A549 (cell line): ENCODE measurements at regions not wholly inside any gene's neighbourhood (a gene's known extent, or its start where the extent isn't known, plus 50 kb on each side); places are given as distances from the start of the nearest gene placed in this dataset.

Experiments used
- ATAC-seq, 2 experiments: fragments of 200-7000 bp in 1 of 2; fragments of >200 bp in 1 of 2; cut with Nextera tagmentation in 1 of 2; cut with Tn5 transposase in 1 of 2; 3 replicates each; pipeline versions ENCODE4 v1.8.0 to v1.9.1; 2018 to 2020; ENCODE audit warnings: mild to moderate bottlenecking in 1 of 2, moderate library complexity in 1 of 2
- CTCF ChIA-PET: fragments of 300-600 bp; sonication (Branson Sonifier 250); formaldehyde crosslinking; extraction: SDS; loops from one replicate; lab custom pipeline; 2021; ENCODE audit warnings: antibody characterized with exemption, inconsistent platforms; lab: Yijun Ruan, JAX
- POLR2A ChIA-PET: fragments of 350-600 bp; formaldehyde crosslinking; extraction: SDS; loops from one replicate; lab custom pipeline; 2021; ENCODE audit warnings: antibody characterized with exemption, inconsistent platforms; lab: Yijun Ruan, JAX
- DNase-seq, 2 experiments: peaks; one replicate each; pipeline versions ENCODE4 v3.0.0 to v3.0.0-alpha.2; 2011 to 2016; ENCODE audit warnings: low read depth in 1 of 2, low spot score in 1 of 2
- FAIRE-seq: peaks from 2 replicates; lab custom pipeline; 2011; peaks lifted over from hg19 to GRCh38; lab: Jason Lieb, UNC
- H3K27ac ChIP-seq, 2 experiments: fragments of >200 bp; sonication (Bioruptor Twin); formaldehyde crosslinking; 3 replicates each; pipeline ENCODE4 v1.5.1; 2016 to 2017
- H3K4me1 ChIP-seq: fragments of >200 bp; sonication (Bioruptor Twin); formaldehyde crosslinking; 3 replicates; pipeline ENCODE4 v1.6.1; 2016
- H3K4me2 ChIP-seq: fragments of >200 bp; sonication (Bioruptor Twin); formaldehyde crosslinking; 3 replicates; pipeline ENCODE4 v1.6.1; 2016
- H3K4me3 ChIP-seq: fragments of >200 bp; sonication (Bioruptor Twin); formaldehyde crosslinking; 3 replicates; pipeline ENCODE4 v1.5.1; 2016
- H3K9me3 ChIP-seq: fragments of >200 bp; sonication (Bioruptor Twin); formaldehyde crosslinking; 3 replicates; pipeline ENCODE4 v1.6.1; 2016
- ATOH8 ChIP-seq: fragments of 250-450 bp; sonication (Bioruptor Pico); IDR thresholded peaks from 2 replicates; pipeline ENCODE4 v1.5.0; 2020; ENCODE audit warnings: low read depth, mild to moderate bottlenecking, moderate library complexity
- BCL3 ChIP-seq: fragments of >200 bp; sonication (Bioruptor Twin); formaldehyde crosslinking; IDR thresholded peaks from 3 replicates; pipeline ENCODE4 v1.6.1; 2016
- CEBPB ChIP-seq, 2 experiments: fragments of >200 bp in 1 of 2; sonication (Bioruptor Twin) in 1 of 2; formaldehyde crosslinking in 1 of 2; IDR thresholded peaks; 2 replicates each; pipeline ENCODE4 v1.6.1; 2012 to 2016
- E2F6 ChIP-seq: IDR thresholded peaks from 2 replicates; pipeline ENCODE4 v1.6.1; 2012; ENCODE audit warnings: low read depth, borderline replicate concordance
- EHF ChIP-seq: fragments of 250-450 bp; sonication (Bioruptor Pico); IDR thresholded peaks from 2 replicates; pipeline ENCODE4 v1.5.0; 2020; ENCODE audit warnings: mild to moderate bottlenecking
- EHMT2 ChIP-seq: fragments of 200-600 bp; sonication (generic); IDR thresholded peaks from 2 replicates; pipeline ENCODE4 v1.6.1; 2016; ENCODE audit warnings: antibody characterized with exemption, low read depth, mild to moderate bottlenecking, moderate library complexity
- EP300 ChIP-seq, 2 experiments: fragments of >200 bp; sonication (Bioruptor Twin); formaldehyde crosslinking; IDR thresholded peaks; 2 replicates in 1 of 2; 3 replicates in 1 of 2; pipeline ENCODE4 v1.6.1; 2016 to 2017
- ESRRA ChIP-seq: fragments of 150-350 bp; IDR thresholded peaks from 2 replicates; pipeline ENCODE4 v1.6.1; 2014; ENCODE audit warnings: mild to moderate bottlenecking, low read length, borderline replicate concordance
- FOSB ChIP-seq: fragments of 250-450 bp; sonication (Bioruptor Pico); IDR thresholded peaks from 2 replicates; pipeline ENCODE4 v1.5.0; 2020; ENCODE audit warnings: mild to moderate bottlenecking, moderate library complexity
- FOSL2 ChIP-seq, 2 experiments: fragments of 450-650 bp in 1 of 2; fragments of >200 bp in 1 of 2; sonication (Bioruptor Twin) in 1 of 2; formaldehyde crosslinking; IDR thresholded peaks; 2 replicates each; pipeline versions ENCODE4 v1.5.0 to v1.6.1; 2016 to 2020; ENCODE audit warnings: mild to moderate bottlenecking in 1 of 2, moderate library complexity in 1 of 2
- FOXS1 ChIP-seq: fragments of 250-450 bp; sonication (Bioruptor Pico); IDR thresholded peaks from 2 replicates; pipeline ENCODE4 v1.5.0; 2020; ENCODE audit warnings: mild to moderate bottlenecking, moderate library complexity
- HEYL ChIP-seq: fragments of 250-450 bp; sonication (Bioruptor Pico); IDR thresholded peaks from 2 replicates; pipeline ENCODE4 v1.8.0; 2021; ENCODE audit warnings: mild to moderate bottlenecking, moderate library complexity
- HMGXB4 ChIP-seq: fragments of 250-450 bp; sonication (Bioruptor Pico); IDR thresholded peaks from 2 replicates; pipeline ENCODE4 v1.5.0; 2021; ENCODE audit warnings: mild to moderate bottlenecking, moderate library complexity, borderline replicate concordance
- HOXA7 ChIP-seq: fragments of 250-450 bp; sonication (Bioruptor Pico); IDR thresholded peaks from 2 replicates; pipeline ENCODE4 v1.5.0; 2020; ENCODE audit warnings: mild to moderate bottlenecking, moderate library complexity
- HOXB5 ChIP-seq: fragments of 250-450 bp; sonication (Bioruptor Pico); IDR thresholded peaks from 2 replicates; pipeline ENCODE4 v1.5.0; 2020; ENCODE audit warnings: mild to moderate bottlenecking, moderate library complexity
- JUN ChIP-seq, 2 experiments: fragments of >200 bp; sonication (Bioruptor Twin); formaldehyde crosslinking; IDR thresholded peaks; 2 replicates in 1 of 2; 3 replicates in 1 of 2; pipeline ENCODE4 v1.6.1; 2016 to 2017
- JUNB ChIP-seq: fragments of >200 bp; sonication (Bioruptor Twin); formaldehyde crosslinking; IDR thresholded peaks from 2 replicates; pipeline ENCODE4 v1.6.1; 2016
- KDM5A ChIP-seq: fragments of 200-600 bp; sonication (generic); IDR thresholded peaks from 2 replicates; pipeline ENCODE4 v1.6.1; 2016; ENCODE audit warnings: antibody characterized with exemption, mild to moderate bottlenecking
- NFE2L2 ChIP-seq: fragments of 150-350 bp; conservative IDR thresholded peaks from 2 replicates; pipeline ENCODE4 v1.6.1; 2014; ENCODE audit warnings: low read length
- NR3C1 ChIP-seq: fragments of >200 bp; sonication (Bioruptor Twin); formaldehyde crosslinking; IDR thresholded peaks from 3 replicates; pipeline ENCODE4 v1.6.1; 2017
- POLR2AphosphoS2 ChIP-seq: conservative IDR thresholded peaks from 2 replicates; pipeline ENCODE4 v1.6.1; 2012; ENCODE audit warnings: low read length, improper control_type of control experiment, inconsistent platforms
- REST ChIP-seq: fragments of 200-600 bp; sonication (generic); IDR thresholded peaks from 2 replicates; pipeline ENCODE4 v1.6.1; 2016; ENCODE audit warnings: antibody characterized with exemption, mild to moderate bottlenecking, moderate library complexity
- RFX5 ChIP-seq: fragments of 450-650 bp; IDR thresholded peaks from 2 replicates; pipeline ENCODE4 v1.7.1; 2014; ENCODE audit warnings: antibody characterized with exemption, mild to moderate bottlenecking, moderate library complexity
- TP53 ChIP-seq: fragments of 250-450 bp; sonication (Bioruptor Pico); IDR thresholded peaks from 2 replicates; pipeline ENCODE4 v1.5.0; 2021; ENCODE audit warnings: mild to moderate bottlenecking, moderate library complexity
- WGBS: methylation state at CpG from one replicate; pipeline ENCODE4 v1.1.6; 2017; ENCODE audit errors: missing lambda C conversion rate; 5-methylcytosine and 5-hydroxymethylcytosine counted together
- TF ChIP-seq, protein P1 (sequence below): fragments of 150-350 bp; IDR thresholded peaks from 2 replicates; pipeline ENCODE4 v1.6.1; 2014; ENCODE audit warnings: low read depth, mild to moderate bottlenecking, low read length
- TF ChIP-seq, protein P2 (sequence below): fragments of 450-650 bp; IDR thresholded peaks from 2 replicates; pipeline ENCODE4 v1.6.1; 2014; ENCODE audit warnings: antibody characterized with exemption

GRCh38 chr5:106306313-106307028 lies 1364.3 kb downstream of the EFNA5 start:
- CTCF ChIA-PET: no interaction called here
- Histone ChIP-seq H3K4me3 (no peak overlapping the region), H3K9me3 (no peaks in the 10 kb centered on the region), H3K4me2 (no peak overlapping the region), H3K4me1 (peaks cover 3% of the 10 kb centered on the region; the same call in 1 of the 3 replicates), H3K27ac (no peak overlapping the region)
- no peak for FAIRE-seq
- 69% methylated on average over 4 of the region's 4 CpGs for WGBS
- TF ChIP-seq E2F6 (no peak), REST (no peak), EP300 (IDR thresholded peaks at IDR 0.05) (no peak), FOSB (no peak), ESRRA (no peak), FOSL2 (IDR thresholded peaks at IDR 0.05) (no peak), FOSL2 (CRISPR knock-in tag; IDR thresholded peaks at IDR 0.05) (no peak), HEYL (CRISPR knock-in tag) (no peak), JUNB (no peak), NFE2L2 (no peak)
- TF ChIP-seq, protein P1, sequence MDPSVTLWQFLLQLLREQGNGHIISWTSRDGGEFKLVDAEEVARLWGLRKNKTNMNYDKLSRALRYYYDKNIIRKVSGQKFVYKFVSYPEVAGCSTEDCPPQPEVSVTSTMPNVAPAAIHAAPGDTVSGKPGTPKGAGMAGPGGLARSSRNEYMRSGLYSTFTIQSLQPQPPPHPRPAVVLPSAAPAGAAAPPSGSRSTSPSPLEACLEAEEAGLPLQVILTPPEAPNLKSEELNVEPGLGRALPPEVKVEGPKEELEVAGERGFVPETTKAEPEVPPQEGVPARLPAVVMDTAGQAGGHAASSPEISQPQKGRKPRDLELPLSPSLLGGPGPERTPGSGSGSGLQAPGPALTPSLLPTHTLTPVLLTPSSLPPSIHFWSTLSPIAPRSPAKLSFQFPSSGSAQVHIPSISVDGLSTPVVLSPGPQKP: no peak
- TF ChIP-seq, protein P2, sequence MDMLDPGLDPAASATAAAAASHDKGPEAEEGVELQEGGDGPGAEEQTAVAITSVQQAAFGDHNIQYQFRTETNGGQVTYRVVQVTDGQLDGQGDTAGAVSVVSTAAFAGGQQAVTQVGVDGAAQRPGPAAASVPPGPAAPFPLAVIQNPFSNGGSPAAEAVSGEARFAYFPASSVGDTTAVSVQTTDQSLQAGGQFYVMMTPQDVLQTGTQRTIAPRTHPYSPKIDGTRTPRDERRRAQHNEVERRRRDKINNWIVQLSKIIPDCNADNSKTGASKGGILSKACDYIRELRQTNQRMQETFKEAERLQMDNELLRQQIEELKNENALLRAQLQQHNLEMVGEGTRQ: no peak
- no peak for DNase-seq
- no peak for ATAC-seq
- POLR2A ChIA-PET: no interaction called here

GRCh38 chr5:106303911-106304310 lies 1366.8 kb downstream of the EFNA5 start:
- POLR2A ChIA-PET: no interaction called here
- WGBS: 34% methylated on average over 2 of the region's 2 CpGs
- TF ChIP-seq POLR2AphosphoS2 (no peak), BCL3 (no peak), CEBPB (IDR thresholded peaks at IDR 0.05) (no peak), EHF (CRISPR knock-in tag) (no peak), HMGXB4 (CRISPR knock-in tag) (no peak), ATOH8 (no peak), JUN (IDR thresholded peaks at IDR 0.05) (no peak), HOXA7 (no peak), KDM5A (no peak), NR3C1 (no peak), RFX5 (no peak), TP53 (CRISPR knock-in tag) (no peak), FOSL2 (IDR thresholded peaks at IDR 0.05) (no peak), FOSL2 (CRISPR knock-in tag; IDR thresholded peaks at IDR 0.05) (no peak), FOXS1 (no peak), HOXB5 (no peak), ESRRA (no peak), EHMT2 (no peak)
- TF ChIP-seq, protein P2: no peak

More at GRCh38 chr5:106303911-106304310, 1366.8 kb downstream of the EFNA5 start:
- Histone ChIP-seq H3K4me2 (no peak overlapping the region), H3K4me3 (no peak overlapping the region), H3K4me1 (no peaks in the 10 kb centered on the region), H3K27ac (no peak overlapping the region), H3K9me3 (no peaks in the 10 kb centered on the region)
- DNase-seq (no peak), FAIRE-seq (no peak), ATAC-seq (no peak)
- CTCF ChIA-PET: no interaction called here
